ENCODE measurements at regions not wholly inside any gene's neighbourhood (a gene's known extent, or its start where the extent isn't known, plus 50 kb on each side); places are given as distances from the start of the nearest gene placed in this dataset.

DNA sequence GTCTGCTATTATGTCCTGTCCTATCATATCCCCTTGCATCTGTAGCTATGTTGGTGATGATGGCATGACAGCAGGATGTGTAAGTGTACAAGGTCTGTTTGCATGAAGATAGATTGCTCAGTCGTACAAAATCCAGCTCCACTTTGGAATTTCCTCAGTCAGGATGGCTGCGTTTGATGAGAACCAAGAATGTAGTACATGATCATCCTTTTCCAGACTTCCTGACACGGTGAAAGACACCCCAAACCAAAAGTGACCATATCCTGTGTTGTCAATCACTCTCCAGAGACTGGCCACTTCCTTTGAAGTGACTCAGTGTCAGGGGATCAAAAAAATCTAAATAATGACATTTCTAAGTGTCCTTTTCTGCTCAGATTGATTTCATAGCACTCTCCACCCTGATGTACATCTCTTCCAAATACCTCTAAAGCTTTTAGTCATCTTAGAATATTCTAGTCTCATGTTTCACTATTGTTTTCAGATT lies 213.4 kb downstream of the PLK2 start:
- TF ChIP-seq, protein P1, sequence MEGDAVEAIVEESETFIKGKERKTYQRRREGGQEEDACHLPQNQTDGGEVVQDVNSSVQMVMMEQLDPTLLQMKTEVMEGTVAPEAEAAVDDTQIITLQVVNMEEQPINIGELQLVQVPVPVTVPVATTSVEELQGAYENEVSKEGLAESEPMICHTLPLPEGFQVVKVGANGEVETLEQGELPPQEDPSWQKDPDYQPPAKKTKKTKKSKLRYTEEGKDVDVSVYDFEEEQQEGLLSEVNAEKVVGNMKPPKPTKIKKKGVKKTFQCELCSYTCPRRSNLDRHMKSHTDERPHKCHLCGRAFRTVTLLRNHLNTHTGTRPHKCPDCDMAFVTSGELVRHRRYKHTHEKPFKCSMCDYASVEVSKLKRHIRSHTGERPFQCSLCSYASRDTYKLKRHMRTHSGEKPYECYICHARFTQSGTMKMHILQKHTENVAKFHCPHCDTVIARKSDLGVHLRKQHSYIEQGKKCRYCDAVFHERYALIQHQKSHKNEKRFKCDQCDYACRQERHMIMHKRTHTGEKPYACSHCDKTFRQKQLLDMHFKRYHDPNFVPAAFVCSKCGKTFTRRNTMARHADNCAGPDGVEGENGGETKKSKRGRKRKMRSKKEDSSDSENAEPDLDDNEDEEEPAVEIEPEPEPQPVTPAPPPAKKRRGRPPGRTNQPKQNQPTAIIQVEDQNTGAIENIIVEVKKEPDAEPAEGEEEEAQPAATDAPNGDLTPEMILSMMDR (IDR thresholded peaks at IDR 0.05): no peak

GRCh38 chr5:58245476-58245840 lies 214.4 kb downstream of the PLK2 start:
- TF ChIP-seq, protein P1 (IDR thresholded peaks at IDR 0.05): no peak

- TF ChIP-seq, protein P1 (IDR thresholded peaks at IDR 0.05): no peak
Measured at GRCh38 chr5:58244819-58245475, 214.9 kb downstream of the PLK2 start.

DNA sequence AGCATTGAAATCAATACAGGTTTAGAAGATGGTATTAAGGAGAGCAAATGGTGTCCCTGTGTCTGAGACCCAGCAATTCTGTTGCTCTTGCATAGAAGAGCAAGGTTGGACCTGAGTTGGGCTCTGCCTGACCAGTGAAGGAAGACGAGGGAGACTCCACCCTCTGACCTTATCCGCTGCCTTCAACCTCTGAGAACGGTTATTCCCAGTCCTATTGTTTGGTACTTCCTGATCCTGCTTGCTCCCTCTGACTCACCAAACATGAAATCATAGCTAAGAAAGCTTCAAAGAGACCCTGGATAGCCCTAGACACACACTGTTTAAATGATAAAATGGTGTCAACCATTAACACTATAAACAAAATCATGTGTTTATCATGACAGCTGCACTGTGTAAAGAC lies 218.5 kb downstream of the PLK2 start:
- TF ChIP-seq, protein P1 (IDR thresholded peaks at IDR 0.05): no peak

DNA sequence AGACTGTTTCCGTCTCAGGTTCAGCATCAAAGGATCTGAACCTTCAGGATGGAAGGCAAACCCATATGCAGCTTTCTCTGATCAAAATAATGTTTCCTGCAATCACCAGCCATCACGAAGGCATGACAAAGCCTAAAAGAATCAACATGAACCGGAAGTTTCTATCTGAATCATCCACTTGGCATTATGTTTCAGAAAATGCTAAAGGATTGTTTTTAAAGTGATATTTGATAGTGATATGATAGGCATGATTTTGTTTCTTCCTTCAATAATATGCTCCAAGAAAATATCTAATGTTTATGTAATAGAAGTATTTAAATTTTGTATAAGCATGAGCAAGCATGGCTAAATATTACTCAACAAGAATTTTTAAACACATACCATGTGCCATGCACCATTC lies 219.6 kb downstream of the PLK2 start:
- TF ChIP-seq, protein P1 (IDR thresholded peaks at IDR 0.05): no peak

- TF ChIP-seq, protein P1 (IDR thresholded peaks at IDR 0.05): no peak
Measured at GRCh38 chr5:58239731-58240130, 220.2 kb downstream of the PLK2 start.

- TF ChIP-seq, protein P1 (IDR thresholded peaks at IDR 0.05): no peak
Measured at GRCh38 chr5:58239045-58239444, 220.8 kb downstream of the PLK2 start.

DNA sequence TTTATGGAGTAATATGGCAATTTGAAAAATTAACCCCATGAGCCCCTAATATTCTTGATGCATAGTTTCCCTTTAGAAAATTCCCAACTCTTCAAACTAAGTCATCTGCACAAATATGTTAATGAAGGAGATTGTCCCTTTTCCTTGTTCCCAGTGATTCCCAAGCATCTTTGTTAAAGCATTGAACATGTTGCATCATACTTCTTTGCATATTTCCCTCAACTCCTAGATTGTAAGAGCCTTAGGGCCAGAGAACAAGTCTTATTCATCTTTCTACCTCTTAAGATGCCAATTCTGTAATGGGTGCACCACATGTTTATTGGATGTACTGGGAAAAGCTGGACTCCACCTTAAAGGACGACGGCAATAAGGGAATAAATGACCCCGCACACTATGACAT lies 223.4 kb downstream of the PLK2 start:
- TF ChIP-seq, protein P1 (IDR thresholded peaks at IDR 0.05): no peak
